ENCODE measurements at regions not wholly inside any gene's neighbourhood (a gene's known extent, or its start where the extent isn't known, plus 50 kb on each side); places are given as distances from the start of the nearest gene placed in this dataset.
A peak's percentile ranks its signal among the peaks of the same experiment; 100 is the strongest.

DNA sequence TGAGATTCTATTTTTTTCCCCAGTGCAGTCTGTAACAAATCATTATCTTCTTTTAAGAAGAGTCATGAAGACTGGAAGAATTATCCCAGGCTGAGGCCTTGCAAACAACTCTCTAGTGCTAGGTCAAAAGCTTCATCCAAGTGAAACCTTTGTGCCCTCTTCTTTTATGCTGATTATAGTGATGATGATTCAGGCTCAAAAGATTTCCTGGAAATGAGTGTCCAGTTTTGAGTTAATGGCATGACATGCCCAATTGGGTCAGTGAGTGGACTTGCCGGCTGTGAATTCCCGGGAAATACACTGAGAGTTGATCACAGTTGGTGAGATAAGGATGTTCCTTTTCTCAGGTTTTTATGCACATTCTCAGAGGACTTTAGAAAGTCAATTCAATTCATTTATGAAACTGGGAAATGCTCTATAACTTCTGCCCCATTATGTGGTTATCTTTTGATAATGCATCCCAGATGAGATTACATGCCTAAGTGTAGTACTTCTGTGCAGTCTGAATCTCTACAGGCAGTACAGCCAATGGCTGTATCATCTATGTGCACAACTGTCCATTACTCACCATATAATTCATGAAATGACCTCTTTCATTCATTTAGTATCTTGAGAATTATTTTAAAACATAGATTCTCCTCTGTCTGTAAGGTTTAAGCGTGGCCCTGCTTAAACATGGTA lies 66.2 kb downstream of the S1PR1 start:
- Histone ChIP-seq H3K27me3 (no peaks in the 10 kb centered on the region), H4K20me1 (no peaks in the 10 kb centered on the region), H3K36me3 (peaks cover 17% of the 10 kb centered on the region; the same call in 1 of the 2 replicates), H3K9me3 (peaks cover 27% of the 10 kb centered on the region), H3K27ac (no peak overlapping the region), H3K4me3 (no peak overlapping the region), H3K9ac (no peak overlapping the region), H3K4me2 (no peak overlapping the region), H3K4me1 (peaks cover 32% of the 10 kb centered on the region)
- TF ChIP-seq Cebpa-rat (IDR thresholded peaks at IDR 0.05): no peak

DNA sequence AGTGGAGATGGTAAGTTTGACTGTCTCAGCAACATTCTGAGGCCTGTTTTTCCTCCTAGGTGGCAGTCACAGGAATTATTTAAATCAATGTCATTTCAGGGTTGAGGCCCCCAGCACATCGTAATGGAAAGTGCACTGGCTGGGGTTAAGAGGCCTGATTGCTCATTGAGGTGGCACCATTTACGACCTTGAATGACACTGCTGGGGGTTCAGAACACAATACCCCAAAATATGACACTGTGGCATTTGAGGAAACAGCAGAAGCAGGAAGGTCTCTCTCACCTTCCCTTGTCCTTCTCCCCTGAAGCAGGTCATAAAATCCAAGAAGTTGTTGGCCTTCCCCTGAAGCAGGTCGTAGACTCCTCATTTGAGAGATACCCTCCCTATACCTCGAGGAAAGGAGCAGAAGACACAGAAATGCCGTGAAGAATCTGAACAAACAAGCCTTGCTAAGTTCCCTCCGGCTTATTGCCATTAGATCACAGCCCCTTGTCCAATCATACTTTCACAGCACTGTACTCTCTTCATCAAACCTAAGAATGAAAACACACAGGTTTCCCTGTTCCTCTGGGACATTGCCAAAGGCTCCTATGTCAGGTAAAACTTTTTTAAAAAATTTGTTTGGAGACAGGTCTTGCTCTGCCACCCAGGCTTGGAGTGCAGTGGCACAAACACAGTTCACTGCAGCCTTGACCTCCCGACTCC lies 71.3 kb downstream of the S1PR1 start:
- no peaks in the 10 kb centered on the region for H4K20me1 ChIP-seq
- no peak for TF ChIP-seq Cebpa-rat (IDR thresholded peaks at IDR 0.05)
- H3K27me3 ChIP-seq: no peaks in the 10 kb centered on the region
- peaks cover 17% of the 10 kb centered on the region; the same call in 1 of the 2 replicates for H3K36me3 ChIP-seq
- H3K4me1 ChIP-seq: peaks cover 74% of the 10 kb centered on the region
- H3K9ac ChIP-seq: peak overlapping the region; percentile 78
- H3K27ac ChIP-seq: peak overlapping the region; percentile 88
- peak overlapping the region; percentile 57 for H3K4me3 ChIP-seq
- H3K4me2 ChIP-seq: peak overlapping the region; percentile 89
- H3K9me3 ChIP-seq: peaks cover 26% of the 10 kb centered on the region

DNA sequence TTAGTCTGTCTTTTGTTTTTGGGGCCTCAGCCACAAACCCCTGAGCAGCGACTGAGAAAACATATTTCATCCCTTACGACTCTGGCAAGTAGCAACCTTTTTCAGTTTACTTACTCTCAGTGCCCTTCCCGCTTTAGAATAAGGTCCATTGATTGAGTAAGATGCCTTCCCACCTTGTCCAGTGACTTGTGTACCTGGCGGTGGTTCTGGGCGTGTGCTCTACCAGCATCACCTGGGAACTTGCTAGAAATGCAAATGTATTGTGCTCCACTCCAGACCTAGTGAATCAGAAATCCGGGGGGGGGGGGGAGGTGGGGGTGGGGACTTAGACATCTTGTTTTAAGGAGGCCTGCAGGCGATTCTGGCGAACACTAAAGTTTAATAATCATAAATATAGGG lies 72.1 kb downstream of the S1PR1 start:
- peaks cover 30% of the 10 kb centered on the region for H3K9me3 ChIP-seq
- peak overlapping the region; percentile 57 for H3K4me3 ChIP-seq
- TF ChIP-seq Cebpa-rat (IDR thresholded peaks at IDR 0.05): no peak
- H4K20me1 ChIP-seq: no peaks in the 10 kb centered on the region
- H3K36me3 ChIP-seq: peaks cover 17% of the 10 kb centered on the region; the same call in 1 of the 2 replicates
- peaks cover 78% of the 10 kb centered on the region for H3K4me1 ChIP-seq
- peak overlapping the region; percentile 89 for H3K4me2 ChIP-seq
- H3K27ac ChIP-seq: peak overlapping the region; percentile 88
- no peaks in the 10 kb centered on the region for H3K27me3 ChIP-seq
- H3K9ac ChIP-seq: peak overlapping the region; percentile 78

DNA sequence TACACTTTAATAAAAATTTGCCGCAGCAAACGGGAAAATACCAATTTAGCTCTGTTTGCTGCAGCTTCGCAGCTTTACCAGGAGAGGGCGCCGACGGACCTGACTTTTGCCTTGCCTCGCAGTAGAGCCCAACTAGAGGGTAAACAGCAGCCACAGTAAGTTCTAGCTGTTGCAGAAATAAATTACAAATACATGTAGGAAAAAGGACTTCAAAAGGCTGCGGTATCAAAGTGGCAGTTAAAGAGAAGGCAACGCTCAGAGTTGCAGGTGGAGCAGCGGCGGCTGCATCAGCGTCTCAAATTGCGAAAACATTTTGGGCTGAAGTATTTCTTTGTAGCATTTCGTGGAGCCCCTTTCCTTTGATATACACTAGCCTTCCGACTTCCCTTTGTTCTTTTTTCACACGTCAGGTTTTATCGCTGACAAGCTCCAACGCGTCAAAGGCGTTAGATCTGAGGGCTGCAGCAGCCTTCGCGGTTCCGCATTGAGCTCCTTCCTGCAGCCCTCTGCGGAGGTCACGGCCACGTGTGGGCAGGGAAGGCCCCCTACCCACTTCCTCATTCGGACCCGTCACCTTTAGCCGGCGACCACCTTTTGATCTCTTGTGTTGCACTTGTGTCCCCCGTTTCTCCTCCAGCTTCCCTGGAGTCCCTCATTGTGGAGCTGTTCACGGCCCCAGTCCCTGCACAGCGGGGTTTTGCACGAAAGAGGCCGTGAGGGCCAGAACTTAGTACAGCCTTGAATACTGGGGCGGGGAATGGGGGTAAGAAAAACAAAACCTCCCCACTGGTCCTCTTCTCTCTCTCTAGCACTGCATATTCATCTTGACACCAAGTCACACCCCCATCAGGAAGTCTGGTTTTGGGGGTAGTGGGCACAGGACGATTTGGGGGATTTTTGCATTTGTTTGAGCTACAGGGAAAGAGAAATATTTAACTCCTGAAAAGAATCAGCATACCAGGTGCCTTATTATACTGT lies 72.8 kb downstream of the S1PR1 start:
- TF ChIP-seq Cebpa-rat (IDR thresholded peaks at IDR 0.05): 0 out of 2 replicates have a peak, but pooled peaks have one; percentile 43
- peak overlapping the region; percentile 89 for H3K4me2 ChIP-seq
- H3K36me3 ChIP-seq: peaks cover 17% of the 10 kb centered on the region; the same call in 1 of the 2 replicates
- H4K20me1 ChIP-seq: no peaks in the 10 kb centered on the region
- H3K4me1 ChIP-seq: peaks cover 76% of the 10 kb centered on the region
- peak overlapping the region; percentile 57 for H3K4me3 ChIP-seq
- no peaks in the 10 kb centered on the region for H3K27me3 ChIP-seq
- peaks cover 35% of the 10 kb centered on the region for H3K9me3 ChIP-seq
- peak overlapping the region; percentile 88 for H3K27ac ChIP-seq
- H3K9ac ChIP-seq: peak overlapping the region; percentile 78

DNA sequence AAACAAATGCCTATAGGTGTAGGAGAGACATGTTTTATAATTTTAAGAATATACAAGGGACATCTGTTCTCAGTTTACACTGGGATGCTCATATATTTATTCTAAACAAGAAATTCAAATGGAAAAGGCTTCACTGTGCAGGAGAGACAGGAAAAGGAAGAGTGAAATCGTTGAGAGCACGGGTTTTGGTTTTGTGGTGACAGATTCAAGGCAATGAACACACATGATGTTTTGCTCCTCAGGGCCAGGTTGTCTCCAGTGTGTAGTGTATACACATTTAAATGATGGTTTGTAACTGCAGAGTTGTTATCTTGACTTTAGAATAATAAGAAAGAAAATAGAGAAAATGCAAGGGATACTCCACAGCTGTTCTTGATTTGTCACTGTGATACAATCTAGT lies 73.7 kb downstream of the S1PR1 start:
- peak overlapping the region; percentile 88 for H3K27ac ChIP-seq
- H3K4me3 ChIP-seq: peak overlapping the region; percentile 57

DNA sequence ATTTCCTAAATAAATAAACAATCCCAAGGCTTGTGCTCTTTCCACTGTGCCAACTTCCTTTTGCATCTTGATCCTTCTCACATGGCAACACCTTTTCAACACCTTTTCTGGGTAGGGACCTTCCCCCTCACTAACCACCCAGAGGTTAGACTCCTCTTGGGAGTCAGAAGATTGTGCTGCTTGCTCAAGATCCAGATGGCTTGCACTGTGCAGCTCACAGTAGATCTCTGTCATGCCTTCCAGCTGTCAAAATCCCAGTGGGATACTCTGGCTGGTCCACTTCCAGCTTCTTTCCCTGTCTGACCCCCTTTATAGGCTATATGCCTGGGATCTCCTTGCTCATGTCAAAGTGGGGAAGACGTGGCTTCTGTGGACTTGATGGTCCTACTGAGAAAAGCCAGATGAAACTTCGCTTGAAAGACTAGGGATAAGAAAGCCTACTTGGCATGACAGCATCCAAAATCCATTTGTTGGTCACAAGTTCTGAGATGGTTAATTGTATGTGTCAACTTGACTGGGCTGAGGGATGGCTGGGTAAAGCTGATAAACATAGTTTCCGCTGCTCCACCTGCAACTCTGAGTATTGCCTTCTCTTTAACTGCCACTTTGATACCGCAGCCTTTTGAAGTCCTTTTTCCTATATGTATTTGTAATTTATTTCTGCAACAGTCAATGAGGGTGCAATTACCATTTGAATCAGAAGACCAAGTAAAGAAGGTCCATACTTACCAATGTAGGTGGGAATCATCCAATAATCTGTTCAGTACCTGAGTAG lies 74.5 kb downstream of the S1PR1 start:
- Histone ChIP-seq H3K4me2 (peak overlapping the region; percentile 89), H3K9me3 (peaks cover 22% of the 10 kb centered on the region; the same call in 1 of the 2 replicates), H4K20me1 (no peaks in the 10 kb centered on the region), H3K36me3 (peaks cover 6% of the 10 kb centered on the region; the same call in 1 of the 2 replicates), H3K9ac (peak overlapping the region; percentile 78), H3K4me1 (peaks cover 76% of the 10 kb centered on the region), H3K27ac (peak overlapping the region; percentile 88), H3K4me3 (peak overlapping the region; percentile 57; the same call in 1 of the 2 replicates), H3K27me3 (no peaks in the 10 kb centered on the region)
- TF ChIP-seq Cebpa-rat (IDR thresholded peaks at IDR 0.05): no peak

More for the DNA sequence above, 73.7 kb downstream of the S1PR1 start:
- no peaks in the 10 kb centered on the region for H3K27me3 ChIP-seq
- peak overlapping the region; percentile 78 for H3K9ac ChIP-seq
- TF ChIP-seq Cebpa-rat (IDR thresholded peaks at IDR 0.05): no peak
- peaks cover 76% of the 10 kb centered on the region for H3K4me1 ChIP-seq
- no peaks in the 10 kb centered on the region for H4K20me1 ChIP-seq
- peaks cover 28% of the 10 kb centered on the region for H3K9me3 ChIP-seq
- peak overlapping the region; percentile 89 for H3K4me2 ChIP-seq
- H3K36me3 ChIP-seq: peaks cover 15% of the 10 kb centered on the region; the same call in 1 of the 2 replicates

DNA sequence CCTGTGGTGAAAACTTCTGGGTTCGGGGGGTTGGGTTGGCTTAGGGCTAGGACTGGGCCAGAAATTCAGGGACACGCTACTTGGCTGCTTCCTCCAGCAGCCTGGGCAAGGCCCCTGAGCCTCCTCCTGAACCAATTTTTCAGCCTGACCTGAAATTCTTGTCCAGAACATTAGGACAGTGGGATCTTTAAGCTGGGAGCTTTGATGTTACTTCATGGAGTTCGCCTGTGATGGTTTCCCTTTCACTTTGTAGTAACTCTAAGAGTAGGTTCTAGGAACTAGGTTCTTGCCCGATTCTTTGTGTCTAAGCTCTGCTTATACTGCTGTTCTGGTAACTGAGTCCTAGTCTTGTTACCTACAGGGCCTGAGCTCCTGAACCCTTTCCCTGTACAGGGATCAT lies 75.3 kb downstream of the S1PR1 start:
- Histone ChIP-seq H3K27me3 (no peaks in the 10 kb centered on the region), H4K20me1 (no peaks in the 10 kb centered on the region), H3K27ac (peak overlapping the region; percentile 88), H3K4me1 (peaks cover 70% of the 10 kb centered on the region), H3K4me2 (peak overlapping the region; percentile 89), H3K36me3 (no peaks in the 10 kb centered on the region), H3K9me3 (peaks cover 17% of the 10 kb centered on the region; the same call in 1 of the 2 replicates), H3K4me3 (peak overlapping the region; percentile 2; the same call in 1 of the 2 replicates), H3K9ac (no peak overlapping the region)
- no peak for TF ChIP-seq Cebpa-rat (IDR thresholded peaks at IDR 0.05)

DNA sequence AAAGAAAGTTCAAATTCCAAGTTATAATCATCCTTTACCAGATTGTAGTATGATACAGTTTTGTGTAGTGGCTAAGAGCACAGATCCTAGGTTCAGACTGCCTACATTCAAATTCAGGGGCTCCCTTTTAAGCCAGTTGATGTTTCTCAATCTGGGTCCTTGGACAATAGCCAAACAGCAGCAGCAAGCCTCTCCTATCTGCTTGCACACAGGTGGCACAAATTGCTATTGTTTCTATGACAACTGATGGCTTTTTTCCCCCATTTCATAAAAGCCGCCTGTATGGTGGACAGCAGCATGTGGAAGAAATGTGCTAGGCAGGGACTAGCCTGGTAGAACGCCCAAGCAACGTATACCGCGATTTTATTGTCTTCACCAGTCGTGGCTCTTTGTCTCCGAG lies 76.5 kb downstream of the S1PR1 start:
- Histone ChIP-seq H3K9me3 (peaks cover 17% of the 10 kb centered on the region; the same call in 1 of the 2 replicates), H3K27ac (peak overlapping the region; percentile 88), H3K4me2 (peak overlapping the region; percentile 89), H3K27me3 (no peaks in the 10 kb centered on the region), H3K4me3 (no peak overlapping the region), H3K9ac (no peak overlapping the region), H3K36me3 (no peaks in the 10 kb centered on the region), H3K4me1 (peaks cover 58% of the 10 kb centered on the region), H4K20me1 (no peaks in the 10 kb centered on the region)
- no peak for TF ChIP-seq Cebpa-rat (IDR thresholded peaks at IDR 0.05)
